OCI-M1 (cell line): ENCODE measurements at regions not wholly inside any gene's neighbourhood (a gene's known extent, or its start where the extent isn't known, plus 50 kb on each side); places are given as distances from the start of the nearest gene placed in this dataset.
"Not testable (repeated sequence)": the region's sequence is repeated elsewhere in the genome, so short reads cannot be mapped to it uniquely, and the experiment has no call there.

Experiments used
- DNase-seq: peaks from one replicate; lab custom pipeline; 2025; lab: John Stamatoyannopoulos, UW

GRCh38 chr13:107819071-107819470 is 396.3 kb downstream of the LIG4 start:
- DNase-seq, result no peak

GRCh38 chr13:107817647-107818287 is 397.6 kb downstream of the LIG4 start:
- no peak for DNase-seq

- no peak for DNase-seq
Measured at GRCh38 chr13:107812014-107812412, 403.3 kb downstream of the LIG4 start.

GRCh38 chr13:107811233-107812013 is 403.9 kb downstream of the LIG4 start:
- no peak for DNase-seq

GRCh38 chr13:107809125-107809524 is 406.2 kb downstream of the LIG4 start:
- DNase-seq, result no peak

GRCh38 chr13:107808389-107808788 is 406.9 kb downstream of the LIG4 start:
- DNase-seq, result peak; percentile 73

GRCh38 chr13:107807306-107808073 is 407.8 kb downstream of the LIG4 start:
- no peak for DNase-seq

GRCh38 chr13:107806726-107807125 is 408.6 kb downstream of the LIG4 start:
- no peak for DNase-seq

GRCh38 chr13:107803822-107804495 is 411.4 kb downstream of the LIG4 start:
- peak; percentile 24 for DNase-seq

GRCh38 chr13:107801621-107802020 is 413.7 kb downstream of the LIG4 start:
- peak; percentile 27 for DNase-seq

GRCh38 chr13:107799001-107799400 is 416.3 kb downstream of the LIG4 start:
- no peak for DNase-seq

GRCh38 chr13:107790397-107790796 is 424.9 kb downstream of the LIG4 start:
- no peak for DNase-seq

GRCh38 chr13:107788464-107789165 is 426.7 kb downstream of the LIG4 start:
- DNase-seq, result no peak

- not testable (repeated sequence) for DNase-seq
Measured at GRCh38 chr13:107782646-107783045, 432.7 kb downstream of the LIG4 start.

- no peak for DNase-seq
Measured at GRCh38 chr13:107778094-107778493, 437.2 kb downstream of the LIG4 start.

- no peak for DNase-seq
Measured at GRCh38 chr13:107770541-107770940, 444.8 kb downstream of the LIG4 start.

- DNase-seq, result no peak
Measured at GRCh38 chr13:107767119-107767518, 448.2 kb downstream of the LIG4 start.

- DNase-seq, result no peak
Measured at GRCh38 chr13:107765724-107766401, 449.5 kb downstream of the LIG4 start.

GRCh38 chr13:107764046-107764445 is 451.3 kb downstream of the LIG4 start:
- no peak for DNase-seq

GRCh38 chr13:107753748-107754147 is 461.6 kb downstream of the LIG4 start:
- no peak for DNase-seq

GRCh38 chr13:107753291-107753690 is 462.0 kb downstream of the LIG4 start:
- DNase-seq, result no peak
